ENCODE measurements at regions not wholly inside any gene's neighbourhood (a gene's known extent, or its start where the extent isn't known, plus 50 kb on each side); places are given as distances from the start of the nearest gene placed in this dataset.

DNA sequence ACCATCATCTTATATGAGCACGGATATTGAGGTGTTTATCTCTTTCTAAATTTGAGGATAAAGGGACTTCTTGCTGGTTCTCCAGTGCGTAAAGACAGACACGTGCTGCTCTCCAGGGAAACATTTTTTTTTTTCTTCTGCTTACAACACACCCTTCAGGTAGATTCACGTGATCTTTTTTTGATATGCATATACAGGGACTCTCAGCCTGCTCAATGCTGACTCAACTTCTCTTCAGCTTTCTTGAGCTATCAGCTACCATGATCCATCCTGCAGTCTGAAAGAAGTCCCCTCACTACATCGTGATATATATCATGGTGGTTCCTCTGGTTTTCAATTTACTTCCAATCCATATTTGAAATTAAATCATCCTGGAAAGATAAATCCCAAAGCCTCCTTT lies 87.1 kb upstream of the SLITRK3 start:
- Histone ChIP-seq H3K36me3 (ENCODE audit: control insufficient read depth in 2 of 2, extremely low read depth in 1 of 2, insufficient read depth in 1 of 2, low read length in 1 of 2) (no peaks in the 10 kb centered on the region), H3K27ac (ENCODE audit: low read length) (no peak overlapping the region), H3K9me3 (peaks cover 3% of the 10 kb centered on the region), H3K4me3 (ENCODE audit: control insufficient read depth in 1 of 2, extremely low read depth in 1 of 2, low read length in 1 of 2) (no peak overlapping the region), H3K4me1 (ENCODE audit: control insufficient read depth in 1 of 2, extremely low read depth in 1 of 2, insufficient read depth in 2 of 2, low read length in 2 of 2) (no peaks in the 10 kb centered on the region), H3K27me3 (replicated peaks in 1 of 2; ENCODE audit: control insufficient read depth in 2 of 2, extremely low read depth in 1 of 2, insufficient read depth in 2 of 2, low read length in 1 of 2) (no peaks in the 10 kb centered on the region)
- peaks cover 3 to 11% (median 7%) of the 10 kb centered on the region in 3 donors for H3K9me3 Mint-ChIP-seq
- H3K36me3 Mint-ChIP-seq = no peaks in the 10 kb centered on the region
- DNase-seq (no peak), ATAC-seq (replicated peaks in 1 of 4) (no peak)
- no peaks in the 10 kb centered on the region for H3K27me3 Mint-ChIP-seq
- no peak overlapping the region for H3K27ac Mint-ChIP-seq
- no peaks in the 10 kb centered on the region for H3K4me1 Mint-ChIP-seq
- H3K4me3 Mint-ChIP-seq = no peak overlapping the region
- WGBS (ENCODE audit: insufficient coverage) = no CpG with 5 or more reads among the region's 5 CpGs
- CTCF ChIA-PET = no interaction called here
- POLR2A ChIA-PET = no interaction called here

DNA sequence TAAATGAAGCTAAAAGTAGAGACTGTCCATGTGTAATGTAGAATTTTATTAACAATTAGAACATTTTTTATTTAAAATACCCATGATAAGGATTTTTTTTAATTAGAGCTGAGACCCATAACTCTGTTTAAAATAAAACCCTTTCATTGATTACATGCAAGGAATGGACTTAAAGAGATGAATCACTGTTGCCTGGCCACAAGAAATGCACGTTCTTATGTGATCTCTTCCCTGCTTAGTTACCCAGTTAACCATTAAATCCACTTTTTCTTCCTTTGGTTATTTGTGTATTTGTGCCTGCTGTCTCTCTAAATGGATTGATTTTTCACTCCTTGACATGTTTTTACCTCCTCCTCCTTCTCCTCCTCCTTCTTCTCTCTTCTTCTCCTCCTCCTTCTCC lies 83.3 kb upstream of the SLITRK3 start:
- no CpG with 5 or more reads among the region's 1 CpG for WGBS (ENCODE audit: insufficient coverage)
- Histone ChIP-seq H3K36me3 (ENCODE audit: control insufficient read depth in 2 of 2, extremely low read depth in 1 of 2, insufficient read depth in 1 of 2, low read length in 1 of 2) (no peaks in the 10 kb centered on the region), H3K27me3 (replicated peaks in 1 of 2; ENCODE audit: control insufficient read depth in 2 of 2, extremely low read depth in 1 of 2, insufficient read depth in 2 of 2, low read length in 1 of 2) (no peaks in the 10 kb centered on the region), H3K4me3 (ENCODE audit: control insufficient read depth in 1 of 2, extremely low read depth in 1 of 2, low read length in 1 of 2) (no peak overlapping the region), H3K4me1 (ENCODE audit: control insufficient read depth in 1 of 2, extremely low read depth in 1 of 2, insufficient read depth in 2 of 2, low read length in 2 of 2) (no peaks in the 10 kb centered on the region), H3K27ac (ENCODE audit: low read length) (no peak overlapping the region), H3K9me3 (no peaks in the 10 kb centered on the region)
- Mint-ChIP-seq H3K9me3 (peaks cover 6 to 24% (median 16%) of the 10 kb centered on the region in 3 donors), H3K4me3 (no peak overlapping the region), H3K36me3 (no peaks in the 10 kb centered on the region), H3K4me1 (no peaks in the 10 kb centered on the region), H3K27me3 (no peaks in the 10 kb centered on the region), H3K27ac (no peak overlapping the region)
- DNase-seq (no peak), ATAC-seq (replicated peaks in 1 of 4) (no peak)
- CTCF ChIA-PET = no interaction called here
- POLR2A ChIA-PET = no interaction called here

DNA sequence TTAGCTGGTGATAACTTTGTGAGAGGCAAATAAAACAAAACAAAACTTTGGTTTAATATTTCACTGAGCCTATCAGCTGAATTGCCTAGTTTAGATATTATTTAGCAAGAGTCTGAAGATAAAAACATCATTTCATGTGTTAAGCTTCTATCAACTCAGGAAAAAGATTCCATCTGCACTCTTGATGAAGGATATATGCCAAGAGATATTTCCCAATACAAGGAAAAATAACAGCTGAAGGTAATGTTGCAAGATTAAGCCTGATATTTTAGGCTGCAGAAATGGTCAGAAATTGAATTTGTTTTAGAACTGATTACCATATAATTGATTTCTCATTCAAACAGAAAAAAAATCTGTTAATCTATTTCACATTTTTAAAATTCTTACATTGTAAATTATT lies 77.2 kb upstream of the SLITRK3 start:
- H3K9me3 ChIP-seq = no peaks in the 10 kb centered on the region

DNA sequence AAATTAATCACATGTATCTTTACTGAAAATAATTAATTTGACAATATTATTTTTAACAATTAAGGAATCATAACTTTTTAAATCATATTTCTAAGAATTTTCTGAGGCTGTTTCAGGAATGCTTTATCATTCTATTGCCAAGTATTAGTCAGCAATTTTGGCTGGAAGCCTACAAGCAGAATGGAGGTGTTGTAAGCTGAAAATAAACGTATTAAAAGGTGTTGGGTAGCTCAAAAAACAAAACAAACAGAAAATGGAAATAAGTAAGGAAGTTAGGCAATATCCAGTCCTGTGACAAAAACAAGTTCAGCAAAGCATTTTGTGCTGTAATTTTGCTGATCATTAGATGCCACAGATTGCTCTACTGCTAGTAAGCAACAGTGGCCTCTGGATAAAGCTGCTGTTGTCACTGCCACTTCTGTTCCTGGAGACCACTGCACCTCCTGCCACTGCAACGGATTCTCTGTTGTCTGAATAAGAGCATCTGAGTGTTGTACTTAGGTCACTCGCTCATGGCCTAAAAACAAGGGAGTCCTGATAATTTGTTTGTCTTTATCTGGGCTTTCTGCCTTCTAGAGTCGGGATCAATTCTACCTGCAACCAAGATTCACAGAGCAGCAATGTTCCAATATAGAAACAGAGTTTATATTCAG lies 63.5 kb upstream of the SLITRK3 start:
- no peaks in the 10 kb centered on the region for H3K4me1 ChIP-seq (ENCODE audit: control insufficient read depth in 1 of 2, extremely low read depth in 1 of 2, insufficient read depth in 2 of 2, low read length in 2 of 2)
- Mint-ChIP-seq H3K9me3 (peaks cover 3 to 9% (median 8%) of the 10 kb centered on the region in 3 donors), H3K4me1 (no peaks in the 10 kb centered on the region), H3K4me3 (no peak overlapping the region), H3K27me3 (no peaks in the 10 kb centered on the region), H3K27ac (no peak overlapping the region), H3K36me3 (no peaks in the 10 kb centered on the region)
- H3K4me3 ChIP-seq (ENCODE audit: control insufficient read depth in 1 of 2, extremely low read depth in 1 of 2, low read length in 1 of 2) = no peak overlapping the region
- WGBS (ENCODE audit: insufficient coverage) = 30% methylated on average over 2 of the region's 4 CpGs
- ChIA-PET POLR2A (interaction anchor here in 1 of 2 donors (0.6 kb wide), 1 partner anchor 362 kb away, joined by 3 read pairs; no protein-coding TSS in a partner anchor), CTCF (interaction anchor here (0.6 kb wide), 2 partner anchors 42 to 1545 kb away, joined by 3 read pairs; no protein-coding TSS in a partner anchor)
- H3K36me3 ChIP-seq (ENCODE audit: control insufficient read depth in 2 of 2, extremely low read depth in 1 of 2, insufficient read depth in 1 of 2, low read length in 1 of 2) = no peaks in the 10 kb centered on the region
- DNase-seq = no peak
- H3K27ac ChIP-seq (ENCODE audit: low read length) = no peak overlapping the region
- H3K9me3 ChIP-seq = no peaks in the 10 kb centered on the region
- no peak for ATAC-seq (replicated peaks in 1 of 4)
- H3K27me3 ChIP-seq (replicated peaks in 1 of 2; ENCODE audit: control insufficient read depth in 2 of 2, extremely low read depth in 1 of 2, insufficient read depth in 2 of 2, low read length in 1 of 2) = no peaks in the 10 kb centered on the region

More for the DNA sequence above, 77.2 kb upstream of the SLITRK3 start:
- no peak for ATAC-seq (replicated peaks in 1 of 4)
- no peak for DNase-seq
- Histone ChIP-seq H3K27ac (ENCODE audit: low read length) (no peak overlapping the region), H3K4me3 (ENCODE audit: control insufficient read depth in 1 of 2, extremely low read depth in 1 of 2, low read length in 1 of 2) (no peak overlapping the region), H3K36me3 (ENCODE audit: control insufficient read depth in 2 of 2, extremely low read depth in 1 of 2, insufficient read depth in 1 of 2, low read length in 1 of 2) (no peaks in the 10 kb centered on the region), H3K27me3 (replicated peaks in 1 of 2; ENCODE audit: control insufficient read depth in 2 of 2, extremely low read depth in 1 of 2, insufficient read depth in 2 of 2, low read length in 1 of 2) (no peaks in the 10 kb centered on the region), H3K4me1 (ENCODE audit: control insufficient read depth in 1 of 2, extremely low read depth in 1 of 2, insufficient read depth in 2 of 2, low read length in 2 of 2) (no peaks in the 10 kb centered on the region)
- Mint-ChIP-seq H3K9me3 (peaks cover 7 to 17% (median 10%) of the 10 kb centered on the region in 3 donors), H3K4me1 (no peaks in the 10 kb centered on the region), H3K27ac (no peak overlapping the region), H3K36me3 (no peaks in the 10 kb centered on the region), H3K27me3 (no peaks in the 10 kb centered on the region), H3K4me3 (no peak overlapping the region)
- ChIA-PET POLR2A (no interaction called here), CTCF (no interaction called here)

DNA sequence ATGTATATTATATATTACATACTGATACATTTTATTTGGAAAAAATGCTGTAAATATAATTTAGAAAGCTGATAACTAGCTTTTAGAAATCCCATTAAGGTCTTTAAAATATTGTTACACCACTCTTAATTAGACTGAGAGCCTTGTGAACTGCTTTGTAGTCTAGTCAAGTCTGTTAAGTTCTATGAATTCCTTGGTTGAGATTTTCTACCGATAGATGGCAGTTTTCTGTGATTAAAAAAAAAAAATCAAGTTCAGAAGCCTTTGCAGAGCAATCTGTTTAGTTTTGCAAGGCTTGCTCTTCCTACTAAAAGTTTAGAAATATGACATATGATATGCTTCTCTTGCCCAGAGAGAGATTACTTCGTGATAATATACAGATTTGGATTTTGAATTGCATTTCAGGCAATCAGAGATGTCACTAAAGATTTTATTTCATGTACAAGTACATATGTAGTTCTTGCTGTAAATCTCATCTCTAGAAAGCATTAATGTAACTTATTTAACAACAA lies 60.4 kb upstream of the SLITRK3 start:
- ChIA-PET CTCF (no interaction called here), POLR2A (no interaction called here)
- Histone ChIP-seq H3K9me3 (no peaks in the 10 kb centered on the region), H3K4me3 (ENCODE audit: control insufficient read depth in 1 of 2, extremely low read depth in 1 of 2, low read length in 1 of 2) (no peak overlapping the region), H3K27ac (ENCODE audit: low read length) (no peak overlapping the region), H3K4me1 (ENCODE audit: control insufficient read depth in 1 of 2, extremely low read depth in 1 of 2, insufficient read depth in 2 of 2, low read length in 2 of 2) (no peaks in the 10 kb centered on the region), H3K36me3 (ENCODE audit: control insufficient read depth in 2 of 2, extremely low read depth in 1 of 2, insufficient read depth in 1 of 2, low read length in 1 of 2) (no peaks in the 10 kb centered on the region), H3K27me3 (replicated peaks in 1 of 2; ENCODE audit: control insufficient read depth in 2 of 2, extremely low read depth in 1 of 2, insufficient read depth in 2 of 2, low read length in 1 of 2) (no peaks in the 10 kb centered on the region)
- DNase-seq = no peak
- no CpG with 5 or more reads among the region's 2 CpGs for WGBS (ENCODE audit: insufficient coverage)
- ATAC-seq (replicated peaks in 1 of 4) = no peak
- no peaks in the 10 kb centered on the region for H3K27me3 Mint-ChIP-seq
- H3K4me3 Mint-ChIP-seq = no peak overlapping the region
- H3K27ac Mint-ChIP-seq = no peak overlapping the region
- peaks cover 3 to 8% (median 8%) of the 10 kb centered on the region in 3 donors for H3K9me3 Mint-ChIP-seq
- no peaks in the 10 kb centered on the region for H3K4me1 Mint-ChIP-seq
- H3K36me3 Mint-ChIP-seq = no peaks in the 10 kb centered on the region

DNA sequence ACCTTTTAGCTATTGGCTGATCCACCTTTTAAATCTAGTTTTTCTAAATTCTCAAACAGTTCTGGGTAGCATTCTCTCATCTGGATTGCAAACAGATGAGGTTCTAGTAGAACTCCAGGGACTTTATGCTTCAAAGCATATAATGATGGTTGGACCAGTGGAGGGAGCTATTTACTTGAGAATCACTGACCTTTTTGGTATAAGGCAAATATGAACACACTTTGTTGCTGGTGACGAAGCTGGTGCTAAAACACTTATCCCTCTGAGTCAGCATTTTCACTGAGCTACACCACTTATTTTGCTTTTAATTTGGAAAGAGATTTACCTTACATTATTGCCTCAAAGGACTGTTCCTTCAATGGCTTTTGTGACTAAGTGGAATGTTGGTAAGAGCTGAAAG lies 58.6 kb upstream of the SLITRK3 start:
- ChIA-PET CTCF (no interaction called here), POLR2A (no interaction called here)
- no peak overlapping the region for H3K27ac ChIP-seq (ENCODE audit: low read length)
- DNase-seq = no peak
- no peaks in the 10 kb centered on the region for H3K36me3 ChIP-seq (ENCODE audit: control insufficient read depth in 2 of 2, extremely low read depth in 1 of 2, insufficient read depth in 1 of 2, low read length in 1 of 2)
- H3K9me3 ChIP-seq = no peaks in the 10 kb centered on the region
- no peak for ATAC-seq (replicated peaks in 1 of 4)
- Mint-ChIP-seq H3K4me1 (no peaks in the 10 kb centered on the region), H3K27me3 (no peaks in the 10 kb centered on the region), H3K9me3 (peaks cover 3 to 5% (median 4%) of the 10 kb centered on the region in 3 donors), H3K36me3 (no peaks in the 10 kb centered on the region), H3K27ac (no peak overlapping the region), H3K4me3 (no peak overlapping the region)
- WGBS (ENCODE audit: insufficient coverage) = no CpG with 5 or more reads among the region's 1 CpG
- H3K27me3 ChIP-seq (replicated peaks in 1 of 2; ENCODE audit: control insufficient read depth in 2 of 2, extremely low read depth in 1 of 2, insufficient read depth in 2 of 2, low read length in 1 of 2) = no peaks in the 10 kb centered on the region
- no peak overlapping the region for H3K4me3 ChIP-seq (ENCODE audit: control insufficient read depth in 1 of 2, extremely low read depth in 1 of 2, low read length in 1 of 2)
- H3K4me1 ChIP-seq (ENCODE audit: control insufficient read depth in 1 of 2, extremely low read depth in 1 of 2, insufficient read depth in 2 of 2, low read length in 2 of 2) = no peaks in the 10 kb centered on the region
